Femur (tissue), 1 donor: ENCODE measurements at regions not wholly inside any gene's neighbourhood (a gene's known extent, or its start where the extent isn't known, plus 50 kb on each side); places are given as distances from the start of the nearest gene placed in this dataset.
"Not testable (repeated sequence)": the region's sequence is repeated elsewhere in the genome, so short reads cannot be mapped to it uniquely, and the experiment has no call there.

Source experiments
- DNase-seq: peaks from one replicate; pipeline ENCODE4 v3.0.0-alpha.2; 2017

DNA sequence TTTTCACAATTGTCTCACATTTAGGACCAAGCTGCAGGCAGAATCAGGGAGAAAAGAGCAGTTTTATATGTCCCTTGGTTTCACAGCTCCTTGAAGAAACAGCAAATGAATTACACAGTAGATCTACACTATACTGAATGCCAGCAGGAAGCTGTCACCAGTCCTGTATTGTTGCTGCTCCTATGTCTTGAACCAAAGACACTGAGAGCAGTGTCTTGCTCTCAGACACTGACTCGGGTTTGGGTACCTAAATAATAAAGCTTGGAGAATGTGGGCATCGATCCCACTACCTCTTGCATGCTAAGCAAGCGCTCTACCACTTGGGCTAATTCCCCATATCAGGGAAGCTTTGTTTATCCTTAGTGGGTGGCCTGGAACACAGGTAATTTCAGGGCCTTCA is 552.7 kb downstream of the PRIM2 start:
- not testable (repeated sequence) for DNase-seq

DNA sequence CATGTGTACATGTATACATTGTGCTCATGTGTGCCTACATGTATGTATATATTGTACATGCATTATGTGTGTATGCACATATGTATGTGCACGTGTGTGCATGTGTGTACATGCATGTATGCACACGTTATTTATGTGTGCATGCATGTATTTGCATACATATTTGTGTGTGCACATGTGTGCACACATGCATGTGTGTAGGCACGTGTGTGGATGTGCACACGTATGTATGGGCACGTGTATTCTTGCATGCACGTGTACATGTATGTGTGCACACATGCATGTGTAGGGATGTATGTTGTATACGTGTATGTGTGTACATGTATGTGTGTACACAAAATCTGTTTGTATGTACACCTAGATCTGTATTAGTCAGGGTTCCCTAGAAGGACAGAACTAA is 556.0 kb downstream of the PRIM2 start:
- not testable (repeated sequence) for DNase-seq

DNA sequence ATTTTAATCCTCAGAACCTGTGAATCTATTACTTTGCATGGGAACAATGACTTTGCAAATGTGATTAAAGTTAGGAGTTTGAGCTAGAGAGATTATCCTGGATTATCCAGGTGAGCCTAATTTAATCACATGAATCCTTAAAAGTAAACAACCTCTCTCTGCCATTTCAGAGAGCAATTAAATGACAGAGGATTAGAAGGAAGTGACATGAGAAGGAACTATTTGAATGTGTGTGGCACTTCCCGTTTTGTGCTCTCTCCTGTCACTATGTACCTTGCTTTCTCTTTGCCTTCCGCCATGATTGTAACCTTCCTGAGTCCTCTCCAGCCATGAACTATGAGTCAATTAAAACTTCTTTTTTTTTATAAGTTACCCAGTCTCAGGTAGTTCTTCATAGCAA is 559.2 kb downstream of the PRIM2 start:
- DNase-seq: not testable (repeated sequence)

DNA sequence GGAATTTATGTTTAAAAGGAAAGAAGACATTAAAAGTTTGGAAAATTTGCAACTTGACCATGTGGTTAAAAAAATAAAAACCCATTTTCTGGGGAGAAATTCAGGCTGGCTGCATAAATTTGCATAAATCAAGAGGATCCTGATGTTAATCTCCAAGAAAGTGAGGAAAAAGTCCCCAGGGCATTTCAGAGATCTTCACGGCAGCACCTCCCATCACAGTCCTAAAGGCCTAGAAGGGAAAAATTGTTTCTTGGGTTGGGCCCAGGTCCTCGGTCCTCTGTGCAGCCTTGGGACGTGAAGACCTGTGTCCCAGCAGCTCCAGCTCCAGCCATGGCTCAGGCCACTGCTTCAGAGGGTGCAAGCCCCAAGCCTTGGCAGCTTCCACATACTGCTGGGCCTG is 560.3 kb downstream of the PRIM2 start:
- DNase-seq: not testable (repeated sequence)

DNA sequence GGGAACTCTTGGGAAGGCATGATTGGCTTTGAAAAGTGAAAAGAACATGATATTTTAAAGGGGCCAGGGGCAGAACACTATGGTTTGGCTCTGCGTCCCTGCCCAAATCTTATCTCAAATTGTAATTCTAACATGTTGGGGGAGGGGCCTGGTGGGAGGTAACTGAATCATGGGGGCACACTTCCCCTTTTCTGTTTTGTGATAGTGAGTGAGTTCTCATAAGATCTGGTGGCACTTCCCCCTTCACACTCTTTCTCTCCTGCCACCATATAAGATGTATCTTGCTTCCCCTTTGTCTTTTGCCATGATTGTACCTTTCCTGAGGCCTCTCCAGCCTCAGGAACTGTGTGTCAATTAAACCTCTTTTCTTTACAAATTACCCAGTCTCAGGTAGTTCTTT is 561.4 kb downstream of the PRIM2 start:
- DNase-seq: not testable (repeated sequence)

DNA sequence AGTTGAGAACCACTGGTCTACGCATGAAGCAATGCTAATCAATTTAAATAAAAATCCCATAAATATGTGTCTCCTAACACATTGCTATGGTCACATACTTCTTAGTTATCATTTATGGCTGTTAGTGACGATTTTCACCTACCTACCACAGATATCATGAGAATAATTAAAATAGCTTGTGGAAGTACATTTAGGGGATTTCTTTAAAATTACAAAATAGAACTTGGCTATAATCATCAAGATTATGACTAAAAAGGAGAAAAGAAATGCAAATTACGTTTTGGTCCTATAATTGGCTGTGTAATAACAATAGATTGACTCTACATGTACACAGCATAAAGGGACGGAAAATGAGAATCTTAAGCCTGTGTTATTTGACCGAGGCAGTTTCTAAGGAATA is 581.4 kb downstream of the PRIM2 start:
- not testable (repeated sequence) for DNase-seq

DNA sequence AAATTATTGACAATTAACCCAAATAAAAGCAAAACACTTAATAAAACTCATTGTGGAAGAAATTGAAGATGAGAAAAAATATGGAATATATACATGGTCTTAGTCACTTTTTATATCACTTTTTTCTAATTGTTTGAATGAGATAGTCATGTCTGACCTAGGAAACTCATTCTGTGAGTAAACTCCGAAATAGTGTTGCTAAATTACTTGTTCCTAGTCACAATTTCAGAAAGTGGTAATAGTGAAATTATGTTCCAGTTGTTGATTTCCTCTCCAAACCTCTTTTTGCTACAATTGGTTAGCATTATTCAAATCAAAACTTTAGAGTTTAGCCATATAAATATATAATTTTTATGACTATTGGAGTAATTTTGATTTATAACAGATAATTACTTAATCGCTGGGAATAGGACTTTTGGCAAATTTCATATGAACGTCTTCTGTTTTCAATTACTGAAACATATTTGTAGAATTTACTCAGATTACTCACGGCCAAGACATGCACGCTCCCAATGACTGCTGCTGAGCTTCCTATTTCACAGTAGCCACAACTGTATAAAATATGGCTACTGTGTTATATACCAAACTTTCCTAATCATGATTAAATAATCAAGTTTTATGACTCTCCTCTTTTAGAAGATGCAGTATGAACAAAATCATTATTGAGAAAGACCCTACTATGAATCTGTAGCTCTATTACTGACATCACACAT is 583.4 kb downstream of the PRIM2 start:
- not testable (repeated sequence) for DNase-seq

DNA sequence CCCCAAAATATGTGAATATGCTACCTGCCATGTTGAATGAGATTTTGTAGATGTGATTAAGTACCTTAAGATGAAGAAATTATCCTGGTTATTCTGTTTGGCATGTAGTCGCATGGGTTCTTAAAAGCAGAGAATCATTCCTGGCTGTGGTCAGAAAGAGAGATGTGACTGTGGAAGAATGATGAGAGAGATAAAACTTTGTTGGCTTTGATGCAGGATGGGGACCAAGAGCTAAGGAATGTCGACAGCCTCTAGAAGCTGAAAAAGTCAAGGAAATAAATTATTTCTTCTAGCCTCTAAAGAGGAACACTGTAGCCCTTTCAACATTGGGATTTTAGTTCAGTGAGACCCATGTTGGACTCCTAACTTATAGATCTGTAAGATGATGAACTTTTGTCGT is 584.0 kb downstream of the PRIM2 start:
- not testable (repeated sequence) for DNase-seq

DNA sequence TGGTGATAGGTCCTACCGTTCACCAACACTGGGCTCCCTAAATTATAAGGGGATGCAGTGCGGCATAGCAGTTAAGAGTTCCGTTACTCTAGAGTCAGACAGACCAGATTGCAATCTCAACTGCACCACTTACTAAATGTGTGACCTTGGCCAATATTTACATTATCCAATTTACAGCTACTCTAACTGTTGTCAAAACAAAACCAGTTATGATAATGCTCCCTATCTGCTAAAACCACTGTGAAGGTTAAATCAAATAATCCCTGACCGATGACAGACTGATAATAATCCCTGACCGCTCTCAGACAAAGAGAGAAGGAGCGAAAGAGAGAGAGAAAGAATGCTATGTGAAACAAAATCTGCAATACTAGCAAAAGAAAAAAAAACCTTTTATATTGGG is 586.9 kb downstream of the PRIM2 start:
- DNase-seq: not testable (repeated sequence)

DNA sequence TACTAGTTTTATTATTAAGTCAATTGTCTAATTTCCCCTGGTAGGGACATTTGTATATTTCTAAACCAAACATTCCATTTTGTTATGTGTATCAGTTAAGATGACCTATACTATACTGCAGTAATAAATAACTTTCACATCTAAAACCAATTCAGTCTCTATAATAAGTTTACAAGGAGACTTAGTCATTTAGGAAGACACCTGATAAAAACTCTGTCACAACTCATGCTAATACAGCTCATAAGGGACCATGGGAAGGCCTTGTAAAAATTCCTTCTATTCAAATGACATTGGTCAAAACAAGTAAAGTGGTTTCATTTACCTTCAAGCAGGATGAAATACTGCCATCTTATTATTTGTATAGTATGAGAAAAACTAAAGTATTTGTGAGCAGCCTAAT is 597.9 kb downstream of the PRIM2 start:
- not testable (repeated sequence) for DNase-seq

- DNase-seq: not testable (repeated sequence)
Measured at GRCh38 chr6:57942966-57943365, 625.5 kb downstream of the PRIM2 start.

DNA sequence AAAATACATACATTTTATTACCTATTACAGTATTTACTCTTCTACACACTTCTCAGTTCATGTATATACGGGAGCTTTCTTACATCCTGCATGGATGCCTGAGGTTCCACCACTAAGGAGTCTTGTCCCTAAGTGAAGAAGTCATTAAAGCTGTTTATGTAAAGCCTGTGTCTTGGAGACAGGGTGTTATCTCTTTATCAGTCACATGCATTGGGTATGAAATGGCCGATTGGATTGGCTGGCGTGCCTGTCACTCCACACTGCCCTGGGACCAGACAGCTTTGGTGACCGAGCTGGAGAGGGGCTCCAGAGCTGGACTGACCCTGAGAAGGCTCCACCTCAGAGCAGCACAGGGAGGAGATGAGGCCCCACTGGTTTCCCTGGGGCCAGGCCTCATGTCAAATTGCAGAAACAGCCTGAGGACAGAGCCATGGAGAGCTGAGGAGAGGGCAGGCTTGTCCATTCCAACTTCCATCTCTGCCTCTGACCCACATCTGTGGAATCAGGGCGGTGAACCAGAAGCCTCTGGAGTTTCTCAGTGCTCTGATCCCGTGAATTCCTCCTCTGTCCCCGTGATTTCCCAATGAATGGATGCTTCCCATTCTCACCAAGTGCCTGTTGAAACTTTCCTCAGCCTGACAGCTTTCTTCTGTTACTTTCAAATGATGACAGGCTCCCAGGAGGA is 628.8 kb downstream of the PRIM2 start:
- DNase-seq: not testable (repeated sequence)

- not testable (repeated sequence) for DNase-seq
Measured at GRCh38 chr6:57946769-57947091, 629.3 kb downstream of the PRIM2 start.

DNA sequence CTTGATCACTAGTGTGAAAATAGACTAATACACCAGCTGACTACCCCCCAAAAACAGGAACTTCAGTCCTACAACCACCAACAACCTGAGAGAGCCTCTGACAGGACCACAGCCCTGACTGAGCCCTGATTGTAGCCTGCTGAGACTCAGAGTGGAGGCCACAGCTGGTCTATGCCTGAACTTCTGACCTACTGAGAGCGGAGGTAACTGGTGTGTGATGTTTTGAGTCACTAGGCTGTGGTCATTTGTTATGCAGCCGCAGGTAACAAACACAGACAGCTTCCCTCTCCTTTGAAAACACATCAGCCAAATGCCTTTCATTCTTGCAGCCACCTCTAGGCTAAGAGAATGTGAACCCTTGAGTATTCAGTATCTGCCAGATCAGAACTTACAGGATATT is 631.1 kb downstream of the PRIM2 start:
- not testable (repeated sequence) for DNase-seq

DNA sequence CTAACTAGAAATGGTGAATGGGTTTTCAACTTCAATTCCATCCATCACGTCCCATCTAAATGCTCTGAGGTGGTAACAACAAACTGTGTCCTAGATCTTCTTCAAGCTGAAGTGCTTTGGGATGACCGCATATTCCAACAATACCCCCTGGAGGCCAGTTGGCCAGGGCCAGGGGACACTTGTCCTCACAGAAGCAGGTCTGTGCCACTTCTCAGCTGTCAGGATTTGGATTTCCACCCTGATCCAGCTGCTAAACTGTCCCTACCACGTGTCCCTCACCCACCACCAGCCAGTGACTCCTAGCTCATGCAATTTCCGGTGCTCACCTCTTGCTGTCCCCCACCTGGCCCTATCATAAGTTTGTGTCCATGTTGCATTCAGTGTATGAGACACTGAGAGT is 633.0 kb downstream of the PRIM2 start:
- not testable (repeated sequence) for DNase-seq

GRCh38 chr6:57966757-57967156 is 649.3 kb downstream of the PRIM2 start:
- not testable (repeated sequence) for DNase-seq

DNA sequence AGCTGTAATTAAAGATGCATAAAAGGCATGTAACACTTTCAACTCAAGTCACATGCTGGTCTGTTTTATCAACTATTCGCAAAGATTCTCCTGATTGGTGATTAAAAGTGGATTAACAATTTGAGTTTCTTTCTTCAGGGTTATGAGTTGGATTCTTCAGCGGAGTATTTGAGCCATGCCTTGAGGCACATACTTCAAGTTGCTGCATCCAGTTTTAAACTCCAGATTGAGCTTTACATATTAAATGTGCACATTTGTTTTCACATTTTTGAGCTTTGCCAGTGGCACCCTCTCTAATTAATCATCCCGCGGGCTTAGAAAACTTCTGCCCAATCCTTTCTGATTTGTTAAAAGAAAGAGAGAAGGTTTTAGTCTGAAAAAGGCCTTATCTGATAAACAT is 654.5 kb downstream of the PRIM2 start:
- DNase-seq: not testable (repeated sequence)

GRCh38 chr6:57974653-57975052 is 657.2 kb downstream of the PRIM2 start:
- DNase-seq: no peak

DNA sequence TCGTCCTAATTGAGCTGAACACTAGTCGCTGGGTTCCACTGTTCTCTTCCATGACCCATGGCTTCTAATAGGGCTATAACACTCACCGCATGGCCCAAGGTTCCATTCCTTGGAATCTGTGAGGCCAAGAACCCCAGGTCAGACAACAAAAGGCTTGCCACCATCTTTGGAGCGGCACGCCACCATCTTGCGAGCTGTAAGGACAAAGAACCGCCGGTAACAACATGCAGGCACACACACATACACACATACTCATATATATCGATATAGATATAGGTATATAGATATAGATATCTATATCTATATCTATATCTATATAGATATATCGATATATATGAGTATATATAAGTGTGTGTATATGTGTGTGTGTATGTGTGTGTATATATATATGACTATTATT is 657.7 kb downstream of the PRIM2 start:
- not testable (repeated sequence) for DNase-seq

DNA sequence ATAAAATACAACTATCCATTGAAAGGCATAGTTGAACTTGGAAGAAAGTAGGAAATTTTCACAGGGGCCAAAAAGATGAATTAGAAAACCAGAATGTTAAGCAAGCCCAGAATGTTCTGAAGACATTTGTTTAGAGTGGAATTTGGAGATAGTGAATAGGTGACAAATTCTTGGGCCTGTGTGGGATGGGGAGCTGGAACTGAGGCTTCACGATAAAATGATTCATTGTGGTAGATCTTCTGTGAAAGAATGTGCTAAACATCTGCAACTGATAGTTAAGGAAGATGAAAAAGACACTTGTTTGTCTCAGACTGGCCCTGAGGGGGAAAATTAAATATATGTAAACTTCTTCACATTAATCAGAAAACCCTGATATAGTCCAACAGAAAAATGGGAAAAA is 658.9 kb downstream of the PRIM2 start:
- not testable (repeated sequence) for DNase-seq

- not testable (repeated sequence) for DNase-seq
Measured at GRCh38 chr6:57983603-57984002, 666.2 kb downstream of the PRIM2 start.

DNA sequence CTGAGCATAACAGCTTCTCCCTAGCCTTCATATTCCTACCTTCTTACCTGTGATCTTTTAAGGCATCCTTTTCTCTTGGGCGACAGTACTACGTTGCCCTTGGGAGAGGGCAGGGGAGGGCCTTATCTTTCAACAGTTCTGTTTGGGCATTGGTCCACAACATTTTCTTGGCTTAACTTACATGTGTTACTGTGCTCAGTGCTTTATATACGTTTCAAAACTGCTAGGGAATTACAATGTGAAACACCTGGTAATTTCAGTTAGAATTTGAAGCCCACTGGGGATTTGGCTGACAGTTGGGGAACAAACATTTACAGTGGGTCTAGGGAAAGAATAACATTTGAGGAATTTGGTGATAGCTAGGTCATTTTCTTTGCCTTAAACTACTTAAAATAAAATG is 667.1 kb downstream of the PRIM2 start:
- not testable (repeated sequence) for DNase-seq

DNA sequence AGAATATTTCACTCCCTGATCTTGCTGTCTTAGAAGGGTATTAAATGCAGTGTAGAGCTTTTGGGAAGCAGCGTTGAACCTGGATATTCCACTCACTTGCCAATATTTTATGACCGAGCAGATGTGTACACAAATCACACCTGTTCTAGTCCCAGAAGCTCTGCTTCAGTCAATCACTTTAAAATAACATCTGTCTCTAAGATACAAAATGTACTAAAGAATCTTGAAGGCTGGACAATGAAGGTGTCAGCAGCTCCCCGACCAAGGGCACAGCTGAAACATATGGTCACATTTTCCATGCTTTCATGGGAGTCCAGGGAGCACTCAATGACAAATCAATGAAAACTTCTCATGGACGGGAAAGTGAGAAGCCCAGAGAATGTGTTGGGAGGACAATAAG is 668.3 kb downstream of the PRIM2 start:
- DNase-seq: peak; percentile 33

- not testable (repeated sequence) for DNase-seq
Measured at GRCh38 chr6:57986584-57986983, 669.2 kb downstream of the PRIM2 start.
